ENCODE measurements at regions not wholly inside any gene's neighbourhood (a gene's known extent, or its start where the extent isn't known, plus 50 kb on each side); places are given as distances from the start of the nearest gene placed in this dataset.

GRCh38 chr9:2448193-2448738, 173.3 kb upstream of the VLDLR start (continued):
- TF ChIP-seq, protein P1, sequence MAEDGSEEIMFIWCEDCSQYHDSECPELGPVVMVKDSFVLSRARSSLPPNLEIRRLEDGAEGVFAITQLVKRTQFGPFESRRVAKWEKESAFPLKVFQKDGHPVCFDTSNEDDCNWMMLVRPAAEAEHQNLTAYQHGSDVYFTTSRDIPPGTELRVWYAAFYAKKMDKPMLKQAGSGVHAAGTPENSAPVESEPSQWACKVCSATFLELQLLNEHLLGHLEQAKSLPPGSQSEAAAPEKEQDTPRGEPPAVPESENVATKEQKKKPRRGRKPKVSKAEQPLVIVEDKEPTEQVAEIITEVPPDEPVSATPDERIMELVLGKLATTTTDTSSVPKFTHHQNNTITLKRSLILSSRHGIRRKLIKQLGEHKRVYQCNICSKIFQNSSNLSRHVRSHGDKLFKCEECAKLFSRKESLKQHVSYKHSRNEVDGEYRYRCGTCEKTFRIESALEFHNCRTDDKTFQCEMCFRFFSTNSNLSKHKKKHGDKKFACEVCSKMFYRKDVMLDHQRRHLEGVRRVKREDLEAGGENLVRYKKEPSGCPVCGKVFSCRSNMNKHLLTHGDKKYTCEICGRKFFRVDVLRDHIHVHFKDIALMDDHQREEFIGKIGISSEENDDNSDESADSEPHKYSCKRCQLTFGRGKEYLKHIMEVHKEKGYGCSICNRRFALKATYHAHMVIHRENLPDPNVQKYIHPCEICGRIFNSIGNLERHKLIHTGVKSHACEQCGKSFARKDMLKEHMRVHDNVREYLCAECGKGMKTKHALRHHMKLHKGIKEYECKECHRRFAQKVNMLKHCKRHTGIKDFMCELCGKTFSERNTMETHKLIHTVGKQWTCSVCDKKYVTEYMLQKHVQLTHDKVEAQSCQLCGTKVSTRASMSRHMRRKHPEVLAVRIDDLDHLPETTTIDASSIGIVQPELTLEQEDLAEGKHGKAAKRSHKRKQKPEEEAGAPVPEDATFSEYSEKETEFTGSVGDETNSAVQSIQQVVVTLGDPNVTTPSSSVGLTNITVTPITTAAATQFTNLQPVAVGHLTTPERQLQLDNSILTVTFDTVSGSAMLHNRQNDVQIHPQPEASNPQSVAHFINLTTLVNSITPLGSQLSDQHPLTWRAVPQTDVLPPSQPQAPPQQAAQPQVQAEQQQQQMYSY (CRISPR knock-in tag; IDR thresholded peaks at IDR 0.05): no peak
- TF ChIP-seq, protein P2, sequence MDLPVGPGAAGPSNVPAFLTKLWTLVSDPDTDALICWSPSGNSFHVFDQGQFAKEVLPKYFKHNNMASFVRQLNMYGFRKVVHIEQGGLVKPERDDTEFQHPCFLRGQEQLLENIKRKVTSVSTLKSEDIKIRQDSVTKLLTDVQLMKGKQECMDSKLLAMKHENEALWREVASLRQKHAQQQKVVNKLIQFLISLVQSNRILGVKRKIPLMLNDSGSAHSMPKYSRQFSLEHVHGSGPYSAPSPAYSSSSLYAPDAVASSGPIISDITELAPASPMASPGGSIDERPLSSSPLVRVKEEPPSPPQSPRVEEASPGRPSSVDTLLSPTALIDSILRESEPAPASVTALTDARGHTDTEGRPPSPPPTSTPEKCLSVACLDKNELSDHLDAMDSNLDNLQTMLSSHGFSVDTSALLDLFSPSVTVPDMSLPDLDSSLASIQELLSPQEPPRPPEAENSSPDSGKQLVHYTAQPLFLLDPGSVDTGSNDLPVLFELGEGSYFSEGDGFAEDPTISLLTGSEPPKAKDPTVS (IDR thresholded peaks at IDR 0.05; ENCODE audit: low read depth, low read length): no peak
- TF ChIP-seq ZBTB11 (CRISPR knock-in tag; IDR thresholded peaks at IDR 0.05) (no peak), WRNIP1 (IDR thresholded peaks at IDR 0.05; ENCODE audit: borderline replicate concordance, low read depth, low read length) (no peak), TCF12 (IDR thresholded peaks at IDR 0.05; ENCODE audit: low read depth, low read length) (no peak), TARDBP (IDR thresholded peaks at IDR 0.05; ENCODE audit: borderline replicate concordance) (no peak), ESRRA (IDR thresholded peaks at IDR 0.05; ENCODE audit: low read length) (no peak), RUNX3 (IDR thresholded peaks at IDR 0.05; ENCODE audit: low read length) (no peak), E4F1 (IDR thresholded peaks at IDR 0.05; ENCODE audit: borderline replicate concordance, partially characterized antibody) (no peak), MTA2 (IDR thresholded peaks at IDR 0.05; ENCODE audit: low read depth) (no peak), GATAD2B (conservative IDR thresholded peaks at IDR 0.05; ENCODE audit: low read depth) (no peak), EED (IDR thresholded peaks at IDR 0.05; ENCODE audit: low read depth) (no peak)
- TF ChIP-seq, protein P3, sequence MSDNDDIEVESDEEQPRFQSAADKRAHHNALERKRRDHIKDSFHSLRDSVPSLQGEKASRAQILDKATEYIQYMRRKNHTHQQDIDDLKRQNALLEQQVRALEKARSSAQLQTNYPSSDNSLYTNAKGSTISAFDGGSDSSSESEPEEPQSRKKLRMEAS (IDR thresholded peaks at IDR 0.05; ENCODE audit: low read depth, low read length): no peak
